OCI-LY3 (cell line): ENCODE measurements at regions not wholly inside any gene's neighbourhood (a gene's known extent, or its start where the extent isn't known, plus 50 kb on each side); places are given as distances from the start of the nearest gene placed in this dataset.

Experiments used
- EZH2phosphoT487 ChIP-seq: fragments of 200-600 bp; shearing (Covaris generic); IDR thresholded peaks from 2 replicates; pipeline ENCODE4 v1.6.1; 2018; ENCODE audit warnings: antibody characterized with exemption, mixed run types, low read depth
- TF ChIP-seq, protein P1 (sequence below): fragments of 200-600, 300-600 bp; sonication (generic); IDR thresholded peaks from 2 replicates; pipeline ENCODE4 v1.5.1; 2014; ENCODE audit warnings: antibody characterized with exemption, low read length, low read depth

DNA sequence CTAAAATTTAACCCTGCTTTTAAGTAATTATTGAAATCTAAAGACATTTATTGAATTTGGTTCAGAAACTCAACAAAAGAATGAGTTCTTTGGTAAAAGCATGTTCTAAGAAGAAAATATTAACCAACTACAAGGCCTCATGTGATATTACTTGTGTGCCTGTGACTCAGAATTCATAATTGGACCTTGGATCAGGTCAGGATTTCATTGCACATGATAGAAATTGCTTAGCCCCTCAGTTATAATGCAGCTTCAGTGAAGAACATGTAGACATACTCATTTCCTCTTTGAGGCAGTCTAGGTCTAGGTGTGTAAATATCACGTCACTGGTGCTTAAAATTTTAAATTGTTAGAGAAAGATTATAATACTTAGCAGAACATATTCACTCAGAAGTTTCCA is 410.0 kb upstream of the SOX9 start:
- TF ChIP-seq, protein P1, sequence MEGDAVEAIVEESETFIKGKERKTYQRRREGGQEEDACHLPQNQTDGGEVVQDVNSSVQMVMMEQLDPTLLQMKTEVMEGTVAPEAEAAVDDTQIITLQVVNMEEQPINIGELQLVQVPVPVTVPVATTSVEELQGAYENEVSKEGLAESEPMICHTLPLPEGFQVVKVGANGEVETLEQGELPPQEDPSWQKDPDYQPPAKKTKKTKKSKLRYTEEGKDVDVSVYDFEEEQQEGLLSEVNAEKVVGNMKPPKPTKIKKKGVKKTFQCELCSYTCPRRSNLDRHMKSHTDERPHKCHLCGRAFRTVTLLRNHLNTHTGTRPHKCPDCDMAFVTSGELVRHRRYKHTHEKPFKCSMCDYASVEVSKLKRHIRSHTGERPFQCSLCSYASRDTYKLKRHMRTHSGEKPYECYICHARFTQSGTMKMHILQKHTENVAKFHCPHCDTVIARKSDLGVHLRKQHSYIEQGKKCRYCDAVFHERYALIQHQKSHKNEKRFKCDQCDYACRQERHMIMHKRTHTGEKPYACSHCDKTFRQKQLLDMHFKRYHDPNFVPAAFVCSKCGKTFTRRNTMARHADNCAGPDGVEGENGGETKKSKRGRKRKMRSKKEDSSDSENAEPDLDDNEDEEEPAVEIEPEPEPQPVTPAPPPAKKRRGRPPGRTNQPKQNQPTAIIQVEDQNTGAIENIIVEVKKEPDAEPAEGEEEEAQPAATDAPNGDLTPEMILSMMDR = no peak
- TF ChIP-seq EZH2phosphoT487 = no peak
